ENCODE measurements at regions not wholly inside any gene's neighbourhood (a gene's known extent, or its start where the extent isn't known, plus 50 kb on each side); places are given as distances from the start of the nearest gene placed in this dataset.

GRCh38 chr16:9509663-9510062, 418.2 kb downstream of the HAPSTR1 start:
- H3K4me3 ChIP-seq (ENCODE audit: low read depth, low read length) = no peak overlapping the region
- DNase-seq (ENCODE audit: low read depth) = no peak
- no peak for TF ChIP-seq CTCF (IDR thresholded peaks at IDR 0.05; ENCODE audit: low read depth, low read length, missing control alignments)

- no peak for TF ChIP-seq CTCF (IDR thresholded peaks at IDR 0.05; ENCODE audit: low read depth, low read length, missing control alignments)
- no peak for DNase-seq (ENCODE audit: low read depth)
- H3K4me3 ChIP-seq (ENCODE audit: low read depth, low read length) = no peak overlapping the region
Observed at GRCh38 chr16:9511389-9511788, 419.9 kb downstream of the HAPSTR1 start.

GRCh38 chr16:9516444-9516843, 425.0 kb downstream of the HAPSTR1 start:
- no peak overlapping the region for H3K4me3 ChIP-seq (ENCODE audit: low read depth, low read length)
- TF ChIP-seq CTCF (IDR thresholded peaks at IDR 0.05; ENCODE audit: low read depth, low read length, missing control alignments) = no peak
- DNase-seq (ENCODE audit: low read depth) = no peak

- H3K4me3 ChIP-seq (ENCODE audit: low read depth, low read length) = no peak overlapping the region
- no peak for DNase-seq (ENCODE audit: low read depth)
- TF ChIP-seq CTCF (IDR thresholded peaks at IDR 0.05; ENCODE audit: low read depth, low read length, missing control alignments) = no peak
Observed at GRCh38 chr16:9518051-9518450, 426.6 kb downstream of the HAPSTR1 start.

- no peak for TF ChIP-seq CTCF (IDR thresholded peaks at IDR 0.05; ENCODE audit: low read depth, low read length, missing control alignments)
- no peak overlapping the region for H3K4me3 ChIP-seq (ENCODE audit: low read depth, low read length)
- DNase-seq (ENCODE audit: low read depth) = no peak
Observed at GRCh38 chr16:9518581-9518980, 427.1 kb downstream of the HAPSTR1 start.

GRCh38 chr16:9521749-9522370, 430.4 kb downstream of the HAPSTR1 start:
- H3K4me3 ChIP-seq (ENCODE audit: low read depth, low read length) = no peak overlapping the region
- TF ChIP-seq CTCF (IDR thresholded peaks at IDR 0.05; ENCODE audit: low read depth, low read length, missing control alignments) = no peak
- DNase-seq (ENCODE audit: low read depth) = no peak

GRCh38 chr16:9522614-9523013, 431.2 kb downstream of the HAPSTR1 start:
- no peak overlapping the region for H3K4me3 ChIP-seq (ENCODE audit: low read depth, low read length)
- DNase-seq (ENCODE audit: low read depth) = no peak
- no peak for TF ChIP-seq CTCF (IDR thresholded peaks at IDR 0.05; ENCODE audit: low read depth, low read length, missing control alignments)

Measured in GM12864 (cell line).